Left lung (tissue), 4 donors: ENCODE measurements at regions not wholly inside any gene's neighbourhood (a gene's known extent, or its start where the extent isn't known, plus 50 kb on each side); places are given as distances from the start of the nearest gene placed in this dataset.

Experiments
- ATAC-seq: fragments of 200-7000 bp; cut with Tn5 transposase; one replicate; pipeline ENCODE4 v1.9.1; 2020; ENCODE audit warnings: moderate library complexity
- DNase-seq, 4 donors: peaks; one replicate each; pipeline ENCODE4 v3.0.0-alpha.2; 2013 to 2020
- H3K27ac ChIP-seq, 2 donors: fragments of 200-600 bp; sonication (generic) in 1 of 2; one replicate each; pipeline versions ENCODE4 v1.5.0 to v1.8.0; 2020 to 2021
- H3K27me3 ChIP-seq, 2 donors: fragments of 200-600 bp; sonication (generic) in 1 of 2; one replicate each; pipeline versions ENCODE4 v1.5.0 to v1.8.0; 2020 to 2021
- H3K36me3 ChIP-seq, 2 donors: fragments of 200-600 bp; sonication (generic) in 1 of 2; one replicate each; pipeline versions ENCODE4 v1.5.0 to v1.8.0; 2020 to 2021
- H3K4me1 ChIP-seq, 2 donors: fragments of 200-600 bp; one replicate each; pipeline ENCODE4 v1.8.0; 2021
- H3K4me3 ChIP-seq, 2 donors: fragments of 200-600 bp; sonication (generic) in 1 of 2; one replicate each; pipeline versions ENCODE4 v1.5.0 to v1.8.0; 2020 to 2021; ENCODE audit warnings: mild to moderate bottlenecking in 1 of 2
- H3K9me3 ChIP-seq, 2 donors: fragments of 200-600 bp; sonication (generic) in 1 of 2; one replicate each; pipeline versions ENCODE4 v1.5.0 to v1.8.0; 2020 to 2021
- CTCF ChIP-seq, 2 donors: fragments of 200-600 bp; sonication (generic) in 1 of 2; IDR thresholded peaks; one replicate each; pipeline versions ENCODE4 v1.5.0 to v1.8.0; 2021; ENCODE audit warnings: antibody characterized with exemption in 2 of 2
- intact Hi-C, 2 donors: fragments of 100-400 bp; cut with DNase I; formaldehyde crosslinking; loops; one replicate each; pipeline versions ENCODE4 v1.11.2 to v1.14.2; 2022
- donor health status: DM: no; HTN: yes; CAD: no.
- donor health status: DM: no; HTN: no; CAD: no.

- no peaks in the 10 kb centered on the region for H3K27me3 ChIP-seq
- H3K36me3 ChIP-seq: no peaks in the 10 kb centered on the region
- ATAC-seq (no peak), DNase-seq (no peak)
- H3K9me3 ChIP-seq: peaks cover 0 to 12% of the 10 kb centered on the region in 2 donors
- intact Hi-C loops: no loop called here
- TF ChIP-seq CTCF (IDR thresholded peaks at IDR 0.05): no peak
- H3K27ac ChIP-seq: no peak overlapping the region
- no peak overlapping the region for H3K4me3 ChIP-seq
- H3K4me1 ChIP-seq: no peaks in the 10 kb centered on the region
These were observed 1048.0 kb downstream of the PLA2G4A start for GRCh38 chr1:187876775-187877174.

- no peaks in the 10 kb centered on the region for H3K4me1 ChIP-seq
- H3K36me3 ChIP-seq: no peaks in the 10 kb centered on the region
- DNase-seq: no peak
- H3K9me3 ChIP-seq: peaks cover 0 to 12% of the 10 kb centered on the region in 2 donors
- H3K27ac ChIP-seq: no peak overlapping the region
- H3K4me3 ChIP-seq: no peak overlapping the region
- intact Hi-C loops: no loop called here
- no peak for TF ChIP-seq CTCF (IDR thresholded peaks at IDR 0.05)
- H3K27me3 ChIP-seq: no peaks in the 10 kb centered on the region
- ATAC-seq: no peak
These were observed 1048.5 kb downstream of the PLA2G4A start for GRCh38 chr1:187877220-187877619.

GRCh38 chr1:187878883-187879282 lies 1050.1 kb downstream of the PLA2G4A start:
- no peaks in the 10 kb centered on the region for H3K36me3 ChIP-seq
- DNase-seq: no peak
- no peaks in the 10 kb centered on the region for H3K4me1 ChIP-seq
- no peaks in the 10 kb centered on the region for H3K27me3 ChIP-seq
- no peak for TF ChIP-seq CTCF (IDR thresholded peaks at IDR 0.05)
- intact Hi-C loops: no loop called here
- H3K9me3 ChIP-seq: peaks cover 0 to 12% of the 10 kb centered on the region in 2 donors
- no peak overlapping the region for H3K4me3 ChIP-seq
- ATAC-seq: no peak
- H3K27ac ChIP-seq: no peak overlapping the region

- Histone ChIP-seq H3K27me3 (no peaks in the 10 kb centered on the region), H3K36me3 (no peaks in the 10 kb centered on the region), H3K4me3 (no peak overlapping the region), H3K4me1 (no peaks in the 10 kb centered on the region), H3K9me3 (no peaks in the 10 kb centered on the region), H3K27ac (no peak overlapping the region)
- no peak for ATAC-seq
- DNase-seq: no peak
- intact Hi-C loops: no loop called here
- no peak for TF ChIP-seq CTCF (IDR thresholded peaks at IDR 0.05)
These were observed 1054.6 kb downstream of the PLA2G4A start for GRCh38 chr1:187883356-187883755.

- no peak overlapping the region for H3K27ac ChIP-seq
- no peak for DNase-seq
- no peaks in the 10 kb centered on the region for H3K36me3 ChIP-seq
- no peaks in the 10 kb centered on the region for H3K27me3 ChIP-seq
- no peak for ATAC-seq
- H3K9me3 ChIP-seq: peaks cover 0 to 4% of the 10 kb centered on the region in 2 donors
- H3K4me3 ChIP-seq: no peak overlapping the region
- no peak for TF ChIP-seq CTCF (IDR thresholded peaks at IDR 0.05)
- intact Hi-C loops: no loop called here
- no peaks in the 10 kb centered on the region for H3K4me1 ChIP-seq
These were observed 1063.4 kb downstream of the PLA2G4A start for GRCh38 chr1:187891993-187892682.
